Panc1 (cell line): ENCODE measurements at regions not wholly inside any gene's neighbourhood (a gene's known extent, or its start where the extent isn't known, plus 50 kb on each side); places are given as distances from the start of the nearest gene placed in this dataset.

Source experiments
- ATAC-seq: fragments of 200-7000 bp; cut with Tn5 transposase; 2 replicates; pipeline ENCODE4 v1.9.1; 2020; ENCODE audit warnings: mild to moderate bottlenecking, moderate library complexity
- BruUV-seq: library from RNA; stranded (reverse); fragments of 400-500 nt; replicated peaks from 2 replicates; lab custom pipeline; 2021; lab: Mats Ljungman, UMichigan
- CTCF ChIA-PET: fragments of 300-600 bp; sonication (Branson Sonifier 250); formaldehyde crosslinking; loops from one replicate; lab custom pipeline; 2022; ENCODE audit warnings: antibody characterized with exemption; lab: Charles Lee
- POLR2A ChIA-PET: fragments of 300-600 bp; sonication (Branson Sonifier 250); formaldehyde crosslinking; loops from one replicate; lab custom pipeline; 2022; ENCODE audit warnings: antibody characterized with exemption; lab: Charles Lee
- DNase-seq: peaks from one replicate; pipeline ENCODE4 v3.0.0-alpha.2; 2010; ENCODE audit warnings: low read depth, low spot score
- H3K27ac ChIP-seq: 2 replicates; pipeline ENCODE4 v1.5.1; 2011; ENCODE audit warnings: mild to moderate bottlenecking, low read length, inconsistent platforms
- H3K27me3 ChIP-seq: fragments of 200-500 bp; sonication (Bioruptor generic); 2 replicates; pipeline ENCODE4 v1.6.0; 2014; ENCODE audit warnings: low read length, inconsistent platforms; ENCODE audit not compliant: control insufficient read depth, insufficient read depth
- H3K36me3 ChIP-seq: fragments of 200-500 bp; sonication (Bioruptor generic); 2 replicates; pipeline ENCODE4 v1.5.1; 2014; ENCODE audit warnings: inconsistent platforms, mild to moderate bottlenecking, low read length, moderate library complexity; ENCODE audit not compliant: control insufficient read depth, insufficient read depth
- H3K4me1 ChIP-seq: 2 replicates; pipeline ENCODE4 v1.5.1; 2011; ENCODE audit warnings: inconsistent platforms, mild to moderate bottlenecking, low read length, moderate library complexity; ENCODE audit not compliant: control insufficient read depth, insufficient read depth
- H3K4me3 ChIP-seq, 2 experiments: 2 replicates each; pipeline ENCODE4 v1.5.1; 2011 to 2012; ENCODE audit warnings: low read depth in 2 of 2, low read length in 2 of 2, mild to moderate bottlenecking in 2 of 2, inconsistent platforms in 1 of 2, moderate library complexity in 1 of 2
- H3K9me3 ChIP-seq: fragments of 200-500 bp; sonication (Bioruptor generic); 2 replicates; pipeline ENCODE4 v1.5.1; 2014; ENCODE audit warnings: low read depth, mild to moderate bottlenecking, inconsistent platforms, low read length, moderate library complexity; ENCODE audit not compliant: control insufficient read depth, insufficient read depth
- POLR2AphosphoS5 ChIP-seq: IDR thresholded peaks from 2 replicates; pipeline ENCODE4 v1.6.1; 2012; ENCODE audit warnings: mild to moderate bottlenecking, low read depth, low read length, moderate library complexity
- SIN3A ChIP-seq: IDR thresholded peaks from 2 replicates; pipeline ENCODE4 v1.6.1; 2012; ENCODE audit warnings: low read depth, mild to moderate bottlenecking, low read length, moderate library complexity, borderline replicate concordance; ENCODE audit not compliant: insufficient read depth
- TCF7L2 ChIP-seq: IDR thresholded peaks from 2 replicates; pipeline ENCODE4 v1.6.1; 2011; ENCODE audit warnings: mild to moderate bottlenecking, low read depth, low read length, inconsistent platforms
- in situ Hi-C: cut with HindIII; loops from 2 replicates; pipeline ENCODE4 v1.10.0; 2016; ENCODE audit warnings: low sequenced_read_pairs, low pct_unique_long_range_greater_than_20kb
- intact Hi-C: fragments of 100-400 bp; cut with micrococcal nuclease; formaldehyde crosslinking; loops from one replicate; pipeline ENCODE4 v1.10.0; 2022; ENCODE audit not compliant: unreplicated experiment
- TF ChIP-seq, protein P1 (sequence below): fragments of 450-650 bp; IDR thresholded peaks from 2 replicates; pipeline ENCODE4 v1.5.1; 2017; ENCODE audit warnings: mild to moderate bottlenecking
- TF ChIP-seq, protein P2 (sequence below), 2 experiments: IDR thresholded peaks; 2 replicates each; pipeline ENCODE4 v1.6.1; 2011 to 2012; ENCODE audit warnings: low read depth in 2 of 2, control low read depth in 1 of 2, low read length in 1 of 2, mild to moderate bottlenecking in 1 of 2, moderate library complexity in 1 of 2; ENCODE audit not compliant: insufficient read depth in 1 of 2

- H3K9me3 ChIP-seq, result no peaks in the 10 kb centered on the region
- no peak for TF ChIP-seq POLR2AphosphoS5
- no peak for TF ChIP-seq SIN3A
- TF ChIP-seq, protein P1, sequence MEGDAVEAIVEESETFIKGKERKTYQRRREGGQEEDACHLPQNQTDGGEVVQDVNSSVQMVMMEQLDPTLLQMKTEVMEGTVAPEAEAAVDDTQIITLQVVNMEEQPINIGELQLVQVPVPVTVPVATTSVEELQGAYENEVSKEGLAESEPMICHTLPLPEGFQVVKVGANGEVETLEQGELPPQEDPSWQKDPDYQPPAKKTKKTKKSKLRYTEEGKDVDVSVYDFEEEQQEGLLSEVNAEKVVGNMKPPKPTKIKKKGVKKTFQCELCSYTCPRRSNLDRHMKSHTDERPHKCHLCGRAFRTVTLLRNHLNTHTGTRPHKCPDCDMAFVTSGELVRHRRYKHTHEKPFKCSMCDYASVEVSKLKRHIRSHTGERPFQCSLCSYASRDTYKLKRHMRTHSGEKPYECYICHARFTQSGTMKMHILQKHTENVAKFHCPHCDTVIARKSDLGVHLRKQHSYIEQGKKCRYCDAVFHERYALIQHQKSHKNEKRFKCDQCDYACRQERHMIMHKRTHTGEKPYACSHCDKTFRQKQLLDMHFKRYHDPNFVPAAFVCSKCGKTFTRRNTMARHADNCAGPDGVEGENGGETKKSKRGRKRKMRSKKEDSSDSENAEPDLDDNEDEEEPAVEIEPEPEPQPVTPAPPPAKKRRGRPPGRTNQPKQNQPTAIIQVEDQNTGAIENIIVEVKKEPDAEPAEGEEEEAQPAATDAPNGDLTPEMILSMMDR, result no peak
- TF ChIP-seq, protein P2, sequence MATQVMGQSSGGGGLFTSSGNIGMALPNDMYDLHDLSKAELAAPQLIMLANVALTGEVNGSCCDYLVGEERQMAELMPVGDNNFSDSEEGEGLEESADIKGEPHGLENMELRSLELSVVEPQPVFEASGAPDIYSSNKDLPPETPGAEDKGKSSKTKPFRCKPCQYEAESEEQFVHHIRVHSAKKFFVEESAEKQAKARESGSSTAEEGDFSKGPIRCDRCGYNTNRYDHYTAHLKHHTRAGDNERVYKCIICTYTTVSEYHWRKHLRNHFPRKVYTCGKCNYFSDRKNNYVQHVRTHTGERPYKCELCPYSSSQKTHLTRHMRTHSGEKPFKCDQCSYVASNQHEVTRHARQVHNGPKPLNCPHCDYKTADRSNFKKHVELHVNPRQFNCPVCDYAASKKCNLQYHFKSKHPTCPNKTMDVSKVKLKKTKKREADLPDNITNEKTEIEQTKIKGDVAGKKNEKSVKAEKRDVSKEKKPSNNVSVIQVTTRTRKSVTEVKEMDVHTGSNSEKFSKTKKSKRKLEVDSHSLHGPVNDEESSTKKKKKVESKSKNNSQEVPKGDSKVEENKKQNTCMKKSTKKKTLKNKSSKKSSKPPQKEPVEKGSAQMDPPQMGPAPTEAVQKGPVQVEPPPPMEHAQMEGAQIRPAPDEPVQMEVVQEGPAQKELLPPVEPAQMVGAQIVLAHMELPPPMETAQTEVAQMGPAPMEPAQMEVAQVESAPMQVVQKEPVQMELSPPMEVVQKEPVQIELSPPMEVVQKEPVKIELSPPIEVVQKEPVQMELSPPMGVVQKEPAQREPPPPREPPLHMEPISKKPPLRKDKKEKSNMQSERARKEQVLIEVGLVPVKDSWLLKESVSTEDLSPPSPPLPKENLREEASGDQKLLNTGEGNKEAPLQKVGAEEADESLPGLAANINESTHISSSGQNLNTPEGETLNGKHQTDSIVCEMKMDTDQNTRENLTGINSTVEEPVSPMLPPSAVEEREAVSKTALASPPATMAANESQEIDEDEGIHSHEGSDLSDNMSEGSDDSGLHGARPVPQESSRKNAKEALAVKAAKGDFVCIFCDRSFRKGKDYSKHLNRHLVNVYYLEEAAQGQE (IDR thresholded peaks at IDR 0.05; ENCODE audit: insufficient read depth in 1 of 2, low read depth in 2 of 2, low read length in 1 of 2), result no peak
- TF ChIP-seq TCF7L2, result no peak
- CTCF ChIA-PET, result no interaction called here
- no TSS peak for BruUV-seq
- no peaks in the 10 kb centered on the region for H3K4me1 ChIP-seq
- in situ Hi-C loops (no loop called here), intact Hi-C loops (no loop called here)
- H3K36me3 ChIP-seq, result no peaks in the 10 kb centered on the region
- no peak overlapping the region for H3K27ac ChIP-seq
- H3K4me3 ChIP-seq, result no peak overlapping the region
- DNase-seq (no peak), ATAC-seq (no peak)
- no peaks in the 10 kb centered on the region for H3K27me3 ChIP-seq
- POLR2A ChIA-PET, result no interaction called here
Observed at GRCh38 chr7:34342387-34342786, 315.6 kb upstream of the NPSR1 start.

- Histone ChIP-seq H3K27me3 (no peaks in the 10 kb centered on the region), H3K36me3 (no peaks in the 10 kb centered on the region), H3K9me3 (no peaks in the 10 kb centered on the region), H3K27ac (no peak overlapping the region), H3K4me3 (no peak overlapping the region), H3K4me1 (no peaks in the 10 kb centered on the region)
- TF ChIP-seq SIN3A, result no peak
- TF ChIP-seq, protein P2 (IDR thresholded peaks at IDR 0.05; ENCODE audit: insufficient read depth in 1 of 2, low read depth in 2 of 2, low read length in 1 of 2), result no peak
- TF ChIP-seq, protein P1, result no peak
- no peak for TF ChIP-seq POLR2AphosphoS5
- TF ChIP-seq TCF7L2, result no peak
- no peak for ATAC-seq
- intact Hi-C loops, result no loop called here
- no peak for DNase-seq
- POLR2A ChIA-PET, result no interaction called here
- BruUV-seq, result no TSS peak
- in situ Hi-C loops, result no loop called here
- CTCF ChIA-PET, result interaction anchor here (0.6 kb wide), 1 partner anchor 693 kb away, joined by 9 read pairs; the partner anchor contains the start of gene DPY19L1
Observed at GRCh38 chr7:34343667-34344066, 314.4 kb upstream of the NPSR1 start.
